ENCODE measurements at regions not wholly inside any gene's neighbourhood (a gene's known extent, or its start where the extent isn't known, plus 50 kb on each side); places are given as distances from the start of the nearest gene placed in this dataset.

- no peak for DNase-seq
These were observed 50.2 kb upstream of the SDK2 start for GRCh38 chr17:73694491-73694890.

- DNase-seq: no peak
These were observed 50.9 kb upstream of the SDK2 start for GRCh38 chr17:73695035-73695738.

GRCh38 chr17:73696251-73696650, 52.0 kb upstream of the SDK2 start:
- no peak for DNase-seq

GRCh38 chr17:73697872-73698271, 53.6 kb upstream of the SDK2 start:
- no peak for DNase-seq

GRCh38 chr17:73698966-73699365, 54.7 kb upstream of the SDK2 start:
- no peak for DNase-seq

- no peak for DNase-seq
These were observed 57.5 kb upstream of the SDK2 start for GRCh38 chr17:73701701-73702100.

- no peak for DNase-seq
These were observed 58.9 kb upstream of the SDK2 start for GRCh38 chr17:73703192-73703591.

GRCh38 chr17:73703917-73704316, 59.7 kb upstream of the SDK2 start:
- no peak for DNase-seq

- DNase-seq: no peak
These were observed 61.3 kb upstream of the SDK2 start for GRCh38 chr17:73705594-73705993.

- DNase-seq: no peak
These were observed 62.2 kb upstream of the SDK2 start for GRCh38 chr17:73706428-73706827.

GRCh38 chr17:73706858-73707257, 62.6 kb upstream of the SDK2 start:
- DNase-seq: no peak

GRCh38 chr17:73707358-73707757, 63.1 kb upstream of the SDK2 start:
- no peak for DNase-seq

- peak; percentile 16 to 50 (median 34) for DNase-seq
These were observed 65.9 kb upstream of the SDK2 start for GRCh38 chr17:73710095-73710592.

GRCh38 chr17:73711184-73711583, 66.9 kb upstream of the SDK2 start:
- DNase-seq: no peak

GRCh38 chr17:73711916-73712315, 67.7 kb upstream of the SDK2 start:
- no peak for DNase-seq

GRCh38 chr17:73713136-73713535, 68.9 kb upstream of the SDK2 start:
- DNase-seq: no peak

GRCh38 chr17:73715769-73716168, 71.5 kb upstream of the SDK2 start:
- no peak for DNase-seq

- DNase-seq: no peak
These were observed 73.4 kb upstream of the SDK2 start for GRCh38 chr17:73717690-73718089.

- no peak for DNase-seq
These were observed 74.1 kb upstream of the SDK2 start for GRCh38 chr17:73718362-73718761.

GRCh38 chr17:73718912-73719311, 74.7 kb upstream of the SDK2 start:
- DNase-seq: no peak

- no peak for DNase-seq
These were observed 75.4 kb upstream of the SDK2 start for GRCh38 chr17:73719588-73720071.

GRCh38 chr17:73720187-73720834, 76.1 kb upstream of the SDK2 start:
- DNase-seq: no peak

- DNase-seq: no peak
These were observed 77.9 kb upstream of the SDK2 start for GRCh38 chr17:73722165-73722564.

- no peak for DNase-seq
These were observed 79.1 kb upstream of the SDK2 start for GRCh38 chr17:73723317-73723716.

- DNase-seq: no peak
These were observed 80.1 kb upstream of the SDK2 start for GRCh38 chr17:73724341-73724740.

Measured in activated CD4-positive, CD25-positive, alpha-beta regulatory T cell (primary cell).